HG02588 (cell line): ENCODE measurements at regions not wholly inside any gene's neighbourhood (a gene's known extent, or its start where the extent isn't known, plus 50 kb on each side); places are given as distances from the start of the nearest gene placed in this dataset.

ENCODE experiments used
- ATAC-seq: cut with Tn5 transposase; IDR thresholded peaks from one replicate; pipeline ENCODE4 v1.9.1; 2021; ENCODE audit warnings: mild to moderate bottlenecking, moderate library complexity; ENCODE audit not compliant: unreplicated experiment

- no peak for ATAC-seq
These were observed 183.5 kb upstream of the UBL3 start for GRCh38 chr13:30033681-30034457.

GRCh38 chr13:30032263-30032662 lies 181.8 kb upstream of the UBL3 start:
- no peak for ATAC-seq

GRCh38 chr13:30031488-30031887 lies 181.1 kb upstream of the UBL3 start:
- ATAC-seq: no peak

GRCh38 chr13:30030141-30030750 lies 179.8 kb upstream of the UBL3 start:
- ATAC-seq: no peak

- no peak for ATAC-seq
These were observed 177.4 kb upstream of the UBL3 start for GRCh38 chr13:30027569-30028455.

- ATAC-seq: no peak
These were observed 176.5 kb upstream of the UBL3 start for GRCh38 chr13:30026909-30027308.

GRCh38 chr13:30026093-30026492 lies 175.7 kb upstream of the UBL3 start:
- ATAC-seq: no peak

GRCh38 chr13:30025351-30025750 lies 174.9 kb upstream of the UBL3 start:
- no peak for ATAC-seq

- ATAC-seq: no peak
These were observed 173.9 kb upstream of the UBL3 start for GRCh38 chr13:30024125-30024865.

- no peak for ATAC-seq
These were observed 172.9 kb upstream of the UBL3 start for GRCh38 chr13:30023196-30023895.

GRCh38 chr13:30022796-30023195 lies 172.4 kb upstream of the UBL3 start:
- no peak for ATAC-seq

GRCh38 chr13:30022256-30022655 lies 171.8 kb upstream of the UBL3 start:
- ATAC-seq: no peak

GRCh38 chr13:30021611-30022010 lies 171.2 kb upstream of the UBL3 start:
- ATAC-seq: no peak

- ATAC-seq: no peak
These were observed 170.4 kb upstream of the UBL3 start for GRCh38 chr13:30020726-30021312.

GRCh38 chr13:30019648-30020626 lies 169.5 kb upstream of the UBL3 start:
- ATAC-seq: no peak

- no peak for ATAC-seq
These were observed 167.5 kb upstream of the UBL3 start for GRCh38 chr13:30017880-30018279.

- no peak for ATAC-seq
These were observed 166.0 kb upstream of the UBL3 start for GRCh38 chr13:30016398-30016797.

- no peak for ATAC-seq
These were observed 159.0 kb upstream of the UBL3 start for GRCh38 chr13:30009411-30009810.

GRCh38 chr13:30006246-30006645 lies 155.8 kb upstream of the UBL3 start:
- ATAC-seq: no peak
